ENCODE measurements at regions not wholly inside any gene's neighbourhood (a gene's known extent, or its start where the extent isn't known, plus 50 kb on each side); places are given as distances from the start of the nearest gene placed in this dataset.

GRCh38 chr13:47421525-47421924 is 524.7 kb upstream of the HTR2A start:
- H3F3A ChIP-seq (ENCODE audit: insufficient read depth, low read length, poor library complexity, severe bottlenecking) = no peaks in the 10 kb centered on the region
- no peaks in the 10 kb centered on the region for H3K79me2 ChIP-seq (replicated peaks; ENCODE audit: insufficient read depth, low read length)
- no peak overlapping the region for H3K4me2 ChIP-seq (ENCODE audit: low read length)
- no peaks in the 10 kb centered on the region for H4K20me1 ChIP-seq (ENCODE audit: insufficient read depth)
- H2AFZ ChIP-seq (ENCODE audit: low read depth, low read length) = no peak overlapping the region
- H3K4me3 ChIP-seq (ENCODE audit: low read length) = no peak overlapping the region
- no peaks in the 10 kb centered on the region for H3K9me3 ChIP-seq (ENCODE audit: low read length)
- no peak for TF ChIP-seq EP300 (conservative IDR thresholded peaks at IDR 0.05; ENCODE audit: poor library complexity, severe bottlenecking)
- no peak for TF ChIP-seq SMC3 (conservative IDR thresholded peaks at IDR 0.05; ENCODE audit: poor library complexity)
- TF ChIP-seq, protein P1, sequence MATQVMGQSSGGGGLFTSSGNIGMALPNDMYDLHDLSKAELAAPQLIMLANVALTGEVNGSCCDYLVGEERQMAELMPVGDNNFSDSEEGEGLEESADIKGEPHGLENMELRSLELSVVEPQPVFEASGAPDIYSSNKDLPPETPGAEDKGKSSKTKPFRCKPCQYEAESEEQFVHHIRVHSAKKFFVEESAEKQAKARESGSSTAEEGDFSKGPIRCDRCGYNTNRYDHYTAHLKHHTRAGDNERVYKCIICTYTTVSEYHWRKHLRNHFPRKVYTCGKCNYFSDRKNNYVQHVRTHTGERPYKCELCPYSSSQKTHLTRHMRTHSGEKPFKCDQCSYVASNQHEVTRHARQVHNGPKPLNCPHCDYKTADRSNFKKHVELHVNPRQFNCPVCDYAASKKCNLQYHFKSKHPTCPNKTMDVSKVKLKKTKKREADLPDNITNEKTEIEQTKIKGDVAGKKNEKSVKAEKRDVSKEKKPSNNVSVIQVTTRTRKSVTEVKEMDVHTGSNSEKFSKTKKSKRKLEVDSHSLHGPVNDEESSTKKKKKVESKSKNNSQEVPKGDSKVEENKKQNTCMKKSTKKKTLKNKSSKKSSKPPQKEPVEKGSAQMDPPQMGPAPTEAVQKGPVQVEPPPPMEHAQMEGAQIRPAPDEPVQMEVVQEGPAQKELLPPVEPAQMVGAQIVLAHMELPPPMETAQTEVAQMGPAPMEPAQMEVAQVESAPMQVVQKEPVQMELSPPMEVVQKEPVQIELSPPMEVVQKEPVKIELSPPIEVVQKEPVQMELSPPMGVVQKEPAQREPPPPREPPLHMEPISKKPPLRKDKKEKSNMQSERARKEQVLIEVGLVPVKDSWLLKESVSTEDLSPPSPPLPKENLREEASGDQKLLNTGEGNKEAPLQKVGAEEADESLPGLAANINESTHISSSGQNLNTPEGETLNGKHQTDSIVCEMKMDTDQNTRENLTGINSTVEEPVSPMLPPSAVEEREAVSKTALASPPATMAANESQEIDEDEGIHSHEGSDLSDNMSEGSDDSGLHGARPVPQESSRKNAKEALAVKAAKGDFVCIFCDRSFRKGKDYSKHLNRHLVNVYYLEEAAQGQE (IDR thresholded peaks at IDR 0.05; ENCODE audit: borderline replicate concordance) = no peak
- no peak for TF ChIP-seq EZH2 (IDR thresholded peaks at IDR 0.05; ENCODE audit: borderline replicate concordance, insufficient read depth, low read length, poor library complexity, severe bottlenecking)
- TF ChIP-seq TAF1 (IDR thresholded peaks at IDR 0.05; ENCODE audit: low read depth) = no peak
- TF ChIP-seq, protein P2, sequence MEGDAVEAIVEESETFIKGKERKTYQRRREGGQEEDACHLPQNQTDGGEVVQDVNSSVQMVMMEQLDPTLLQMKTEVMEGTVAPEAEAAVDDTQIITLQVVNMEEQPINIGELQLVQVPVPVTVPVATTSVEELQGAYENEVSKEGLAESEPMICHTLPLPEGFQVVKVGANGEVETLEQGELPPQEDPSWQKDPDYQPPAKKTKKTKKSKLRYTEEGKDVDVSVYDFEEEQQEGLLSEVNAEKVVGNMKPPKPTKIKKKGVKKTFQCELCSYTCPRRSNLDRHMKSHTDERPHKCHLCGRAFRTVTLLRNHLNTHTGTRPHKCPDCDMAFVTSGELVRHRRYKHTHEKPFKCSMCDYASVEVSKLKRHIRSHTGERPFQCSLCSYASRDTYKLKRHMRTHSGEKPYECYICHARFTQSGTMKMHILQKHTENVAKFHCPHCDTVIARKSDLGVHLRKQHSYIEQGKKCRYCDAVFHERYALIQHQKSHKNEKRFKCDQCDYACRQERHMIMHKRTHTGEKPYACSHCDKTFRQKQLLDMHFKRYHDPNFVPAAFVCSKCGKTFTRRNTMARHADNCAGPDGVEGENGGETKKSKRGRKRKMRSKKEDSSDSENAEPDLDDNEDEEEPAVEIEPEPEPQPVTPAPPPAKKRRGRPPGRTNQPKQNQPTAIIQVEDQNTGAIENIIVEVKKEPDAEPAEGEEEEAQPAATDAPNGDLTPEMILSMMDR (IDR thresholded peaks at IDR 0.05; ENCODE audit: poor library complexity, severe bottlenecking) = no peak
- TF ChIP-seq POLR2AphosphoS5 (IDR thresholded peaks at IDR 0.05) = no peak
- TF ChIP-seq MXI1 (conservative IDR thresholded peaks at IDR 0.05; ENCODE audit: poor library complexity, severe bottlenecking) = no peak
- no peak for TF ChIP-seq RAD21 (conservative IDR thresholded peaks at IDR 0.05)
- H3K36me3 ChIP-seq (ENCODE audit: insufficient read depth, low read length) = no peaks in the 10 kb centered on the region
- no peak overlapping the region for H3K9ac ChIP-seq (ENCODE audit: low read length)
- H3K9me2 ChIP-seq (ENCODE audit: insufficient read depth, low read length) = no peaks in the 10 kb centered on the region
- no peaks in the 10 kb centered on the region for H3K27me3 ChIP-seq (ENCODE audit: insufficient read depth, low read depth, low read length)
- H3K27ac ChIP-seq (ENCODE audit: low read length) = no peak overlapping the region

DNA sequence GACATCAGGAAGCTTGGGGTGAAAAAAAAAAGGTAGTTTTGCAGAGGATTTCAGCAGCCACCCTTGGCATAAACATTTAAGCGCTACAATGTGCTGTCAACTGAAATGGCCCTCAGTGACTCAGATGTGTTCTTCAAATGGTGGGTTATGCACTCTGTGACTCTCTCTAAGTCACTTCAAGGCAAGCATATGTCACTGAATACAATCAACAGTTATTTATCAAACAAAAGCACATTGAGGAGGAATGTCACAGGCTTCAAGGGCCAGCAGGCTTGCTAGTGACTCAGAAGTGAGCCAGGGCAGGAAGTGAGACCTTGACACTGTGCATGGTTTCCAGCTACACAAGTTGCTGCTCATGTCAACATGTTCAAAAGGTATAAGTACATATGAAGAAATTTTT is 523.7 kb upstream of the HTR2A start:
- H3F3A ChIP-seq (ENCODE audit: insufficient read depth, low read length, poor library complexity, severe bottlenecking) = no peaks in the 10 kb centered on the region
- no peaks in the 10 kb centered on the region for H3K9me2 ChIP-seq (ENCODE audit: insufficient read depth, low read length)
- H3K4me2 ChIP-seq (ENCODE audit: low read length) = no peak overlapping the region
- no peak overlapping the region for H2AFZ ChIP-seq (ENCODE audit: low read depth, low read length)
- TF ChIP-seq POLR2AphosphoS5 (IDR thresholded peaks at IDR 0.05) (peak; percentile 31), TAF1 (IDR thresholded peaks at IDR 0.05; ENCODE audit: low read depth) (no peak)
- H3K4me3 ChIP-seq (ENCODE audit: low read length) = no peak overlapping the region
- no peaks in the 10 kb centered on the region for H4K20me1 ChIP-seq (ENCODE audit: insufficient read depth)
- no peaks in the 10 kb centered on the region for H3K79me2 ChIP-seq (replicated peaks; ENCODE audit: insufficient read depth, low read length)
- no peaks in the 10 kb centered on the region for H3K36me3 ChIP-seq (ENCODE audit: insufficient read depth, low read length)
- no peak overlapping the region for H3K9ac ChIP-seq (ENCODE audit: low read length)
- no peaks in the 10 kb centered on the region for H3K27me3 ChIP-seq (ENCODE audit: insufficient read depth, low read depth, low read length)
- H3K9me3 ChIP-seq (ENCODE audit: low read length) = no peaks in the 10 kb centered on the region
- H3K27ac ChIP-seq (ENCODE audit: low read length) = no peak overlapping the region

- Histone ChIP-seq H3K4me3 (ENCODE audit: low read length) (no peak overlapping the region), H2AFZ (ENCODE audit: low read depth, low read length) (no peak overlapping the region), H3K27ac (ENCODE audit: low read length) (no peak overlapping the region), H3K27me3 (ENCODE audit: insufficient read depth, low read depth, low read length) (no peaks in the 10 kb centered on the region), H3F3A (ENCODE audit: insufficient read depth, low read length, poor library complexity, severe bottlenecking) (no peaks in the 10 kb centered on the region), H3K9ac (ENCODE audit: low read length) (no peak overlapping the region), H3K9me2 (ENCODE audit: insufficient read depth, low read length) (no peaks in the 10 kb centered on the region), H4K20me1 (ENCODE audit: insufficient read depth) (no peaks in the 10 kb centered on the region), H3K9me3 (ENCODE audit: low read length) (no peaks in the 10 kb centered on the region), H3K4me2 (ENCODE audit: low read length) (no peak overlapping the region), H3K36me3 (ENCODE audit: insufficient read depth, low read length) (no peaks in the 10 kb centered on the region), H3K79me2 (replicated peaks; ENCODE audit: insufficient read depth, low read length) (no peaks in the 10 kb centered on the region)
- TF ChIP-seq, protein P2 (IDR thresholded peaks at IDR 0.05; ENCODE audit: poor library complexity, severe bottlenecking) = no peak
- TF ChIP-seq EZH2 (IDR thresholded peaks at IDR 0.05; ENCODE audit: borderline replicate concordance, insufficient read depth, low read length, poor library complexity, severe bottlenecking) (no peak), POLR2AphosphoS5 (IDR thresholded peaks at IDR 0.05) (no peak), RAD21 (conservative IDR thresholded peaks at IDR 0.05) (no peak), SMC3 (conservative IDR thresholded peaks at IDR 0.05; ENCODE audit: poor library complexity) (no peak), EP300 (conservative IDR thresholded peaks at IDR 0.05; ENCODE audit: poor library complexity, severe bottlenecking) (no peak), TAF1 (IDR thresholded peaks at IDR 0.05; ENCODE audit: low read depth) (no peak), MXI1 (conservative IDR thresholded peaks at IDR 0.05; ENCODE audit: poor library complexity, severe bottlenecking) (no peak)
- TF ChIP-seq, protein P1 (IDR thresholded peaks at IDR 0.05; ENCODE audit: borderline replicate concordance) = no peak
These were observed 523.2 kb upstream of the HTR2A start for GRCh38 chr13:47420020-47420419.

All from neural cell (in vitro differentiated cells).